ENCODE measurements at regions not wholly inside any gene's neighbourhood (a gene's known extent, or its start where the extent isn't known, plus 50 kb on each side); places are given as distances from the start of the nearest gene placed in this dataset.
"Not testable (repeated sequence)": the region's sequence is repeated elsewhere in the genome, so short reads cannot be mapped to it uniquely, and the experiment has no call there.

DNA sequence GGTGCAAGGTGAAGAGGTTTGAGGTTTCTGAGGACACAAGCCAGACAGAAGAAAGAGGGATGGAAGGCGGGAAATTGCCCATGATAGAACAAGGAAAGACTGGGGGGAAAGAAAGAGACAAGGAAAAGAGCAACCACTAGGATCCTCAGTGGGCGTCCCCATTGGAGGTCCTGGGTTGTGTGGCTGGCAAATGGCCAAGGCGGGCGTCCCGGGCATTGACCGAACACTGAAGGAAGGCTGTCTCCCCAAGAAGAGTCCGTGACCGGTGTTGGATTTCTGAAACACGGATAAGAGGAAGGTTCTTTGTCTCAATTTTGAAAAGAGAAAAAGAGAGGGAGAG is 746.6 kb upstream of the ADGRB3 start:
- DNase-seq, result no peak

DNA sequence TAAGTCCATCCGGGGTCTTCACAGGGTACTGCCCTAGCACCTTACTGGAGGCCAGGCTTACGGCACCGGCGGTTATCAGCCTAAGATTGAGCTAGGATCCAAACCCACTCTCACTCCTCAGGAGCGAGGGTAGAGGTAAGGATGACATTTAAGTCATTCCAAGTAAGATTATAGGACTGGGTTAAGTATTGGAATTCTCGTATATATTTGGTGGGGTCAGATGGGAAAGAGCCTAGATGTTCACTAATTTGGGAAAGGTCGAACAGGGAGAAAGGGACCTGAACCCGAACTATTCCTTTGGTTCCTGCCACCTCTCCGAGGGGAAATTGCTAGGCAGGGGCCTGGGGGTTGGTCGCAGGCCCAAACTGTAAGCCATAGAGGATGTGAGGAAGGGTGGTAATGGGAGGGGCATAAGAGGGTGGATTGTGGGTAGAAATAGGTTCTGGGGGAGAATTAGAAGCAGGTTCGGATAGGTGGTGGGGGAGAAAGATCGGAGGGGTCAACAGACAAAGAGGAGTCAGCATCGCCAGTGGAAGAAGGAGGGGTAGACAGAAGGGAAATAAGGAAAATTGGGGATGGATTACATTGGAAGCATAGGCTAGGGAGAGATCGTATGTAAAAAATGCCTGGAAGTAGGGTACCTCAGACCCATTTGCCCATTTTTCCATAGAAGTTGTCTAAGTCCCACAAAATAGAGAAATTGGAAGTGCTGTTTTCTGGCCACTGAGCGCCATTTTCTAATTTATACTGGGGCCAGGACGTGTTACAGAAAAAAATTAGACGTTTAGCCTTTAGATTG is 747.1 kb upstream of the ADGRB3 start:
- no peak for DNase-seq

GRCh38 chr6:67887419-67887746 is 747.7 kb upstream of the ADGRB3 start:
- DNase-seq, result no peak

GRCh38 chr6:67886840-67887292 is 748.2 kb upstream of the ADGRB3 start:
- no peak for DNase-seq

DNA sequence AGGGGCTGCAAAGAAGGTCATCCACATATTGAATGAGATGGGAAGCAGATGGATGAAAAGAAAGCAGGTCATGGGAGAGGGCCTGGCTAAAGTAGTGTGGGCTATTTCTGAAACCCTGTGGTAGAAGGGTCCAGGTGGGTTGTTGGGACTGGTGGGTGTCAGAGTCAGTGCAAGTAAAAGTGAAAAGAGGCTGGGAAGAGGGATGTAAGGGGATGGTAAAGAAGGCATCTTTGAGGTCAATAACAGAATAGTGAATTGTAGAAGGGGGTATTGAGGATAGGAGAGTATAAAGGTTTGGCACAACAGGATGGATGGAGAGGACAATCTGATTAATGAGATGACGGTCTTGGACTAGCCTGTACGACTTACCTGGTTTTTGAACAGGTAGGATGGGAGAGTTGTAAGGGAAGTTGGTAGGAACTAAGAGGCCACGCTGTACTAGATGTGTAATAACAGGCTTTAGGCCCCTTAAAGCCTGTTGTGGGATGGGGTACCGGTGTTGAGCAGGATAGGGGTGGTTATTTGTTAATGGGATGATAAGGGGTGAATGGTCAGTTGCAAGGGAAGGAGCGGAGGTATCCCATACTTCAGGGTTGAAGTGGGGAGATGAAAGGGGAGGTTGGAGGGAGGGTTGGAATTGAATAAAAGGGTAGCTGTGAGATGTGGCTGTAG is 748.9 kb upstream of the ADGRB3 start:
- no peak for DNase-seq

GRCh38 chr6:67885081-67886033 is 749.7 kb upstream of the ADGRB3 start:
- DNase-seq, result no peak

DNA sequence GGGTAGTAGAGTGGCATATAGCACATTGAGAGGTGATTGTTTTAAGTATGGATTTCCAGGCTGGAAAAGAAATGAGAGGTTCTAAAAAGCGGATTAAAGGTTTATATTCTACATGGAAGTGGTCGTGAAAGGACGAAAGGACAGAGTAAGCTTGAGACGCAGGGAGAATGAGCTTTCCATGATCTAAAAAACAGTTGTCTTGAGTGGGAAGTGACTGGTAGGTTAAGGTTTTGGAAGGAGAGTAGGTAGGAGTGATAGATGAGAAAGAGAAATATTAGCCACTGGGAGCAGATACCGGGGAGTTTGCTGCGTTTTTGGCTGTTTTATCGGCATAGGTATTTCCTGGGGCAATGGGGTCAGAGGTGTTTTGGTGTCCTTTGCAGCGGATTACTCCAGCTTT is 750.6 kb upstream of the ADGRB3 start:
- DNase-seq, result no peak

DNA sequence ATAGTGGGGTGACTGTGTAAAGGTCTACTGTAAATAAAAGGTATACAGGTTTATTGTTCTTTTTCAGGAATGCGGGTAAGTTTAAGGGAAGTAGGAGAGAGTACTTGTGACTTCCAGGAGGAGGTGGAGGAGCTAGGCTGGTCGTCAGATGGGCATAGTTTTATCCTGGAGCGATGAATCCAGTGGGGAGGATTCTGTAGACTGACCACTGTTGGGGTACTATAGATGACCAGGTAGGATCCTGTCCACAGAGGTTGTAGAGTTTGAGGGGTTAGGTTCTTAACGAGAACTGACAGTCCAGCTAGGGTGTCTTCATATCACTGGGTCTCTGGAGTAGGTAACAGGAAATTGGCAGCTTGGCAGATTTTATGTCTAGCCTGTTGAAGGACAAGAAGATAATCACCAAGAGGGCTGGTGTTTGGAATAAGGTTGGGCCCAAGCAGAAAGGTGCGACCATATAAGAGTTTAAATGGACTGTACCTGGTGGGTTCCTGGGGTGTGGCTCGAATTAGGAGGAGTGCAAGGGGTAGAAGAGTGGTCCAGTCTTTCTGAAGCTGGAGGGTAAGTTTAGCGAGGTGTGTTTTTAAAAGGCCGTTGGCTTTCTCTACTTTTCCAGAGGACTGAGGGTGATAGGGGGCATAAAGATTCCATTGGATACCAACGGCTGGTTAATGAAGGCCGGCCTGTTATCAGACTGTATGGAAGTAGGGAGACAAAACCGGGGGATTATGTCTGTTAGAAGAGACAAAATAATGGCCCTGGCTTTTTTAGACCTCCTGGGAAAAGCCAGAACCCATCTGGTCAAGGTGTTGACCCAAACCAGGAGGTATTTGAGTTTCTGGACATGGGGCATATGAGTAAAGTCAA is 751.3 kb upstream of the ADGRB3 start:
- no peak for DNase-seq

- DNase-seq, result no peak
Measured at GRCh38 chr6:67882436-67883311, 752.4 kb upstream of the ADGRB3 start.

DNA sequence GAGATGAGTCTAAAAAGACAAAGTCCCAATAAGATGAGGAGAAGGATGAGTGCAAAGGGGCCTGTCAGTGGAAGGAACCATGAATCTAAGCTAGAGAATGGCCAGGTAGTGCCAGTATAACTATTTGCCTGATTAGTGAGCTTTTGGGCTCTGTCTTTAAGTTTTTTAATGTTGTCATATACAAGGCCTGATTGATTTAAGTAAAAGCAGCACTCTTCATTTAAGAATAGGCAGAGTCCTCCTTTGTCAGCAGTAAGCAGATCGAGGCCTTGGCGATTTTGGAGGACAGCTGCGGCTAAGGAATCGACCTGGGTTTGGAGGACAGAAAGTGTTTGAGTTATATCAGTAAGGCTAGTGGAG is 753.4 kb upstream of the ADGRB3 start:
- no peak for DNase-seq

- DNase-seq, result no peak
Measured at GRCh38 chr6:67880939-67881705, 754.0 kb upstream of the ADGRB3 start.

DNA sequence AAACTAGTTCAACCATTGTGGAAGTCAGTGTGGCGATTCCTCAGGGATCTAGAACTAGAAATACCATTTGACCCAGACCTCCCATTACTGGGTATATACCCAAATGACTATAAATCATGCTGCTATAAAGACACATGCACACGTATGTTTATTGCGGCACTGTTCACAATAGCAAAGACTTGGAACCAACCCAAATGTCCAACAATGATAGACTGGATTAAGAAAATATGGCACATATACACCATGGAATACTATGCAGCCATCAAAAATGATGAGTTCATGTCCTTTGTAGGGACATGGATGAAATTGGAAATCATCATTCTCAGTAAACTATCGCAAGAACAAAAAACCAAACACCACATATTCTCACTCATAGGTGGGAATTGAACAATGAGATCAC is 754.7 kb upstream of the ADGRB3 start:
- not testable (repeated sequence) for DNase-seq

DNA sequence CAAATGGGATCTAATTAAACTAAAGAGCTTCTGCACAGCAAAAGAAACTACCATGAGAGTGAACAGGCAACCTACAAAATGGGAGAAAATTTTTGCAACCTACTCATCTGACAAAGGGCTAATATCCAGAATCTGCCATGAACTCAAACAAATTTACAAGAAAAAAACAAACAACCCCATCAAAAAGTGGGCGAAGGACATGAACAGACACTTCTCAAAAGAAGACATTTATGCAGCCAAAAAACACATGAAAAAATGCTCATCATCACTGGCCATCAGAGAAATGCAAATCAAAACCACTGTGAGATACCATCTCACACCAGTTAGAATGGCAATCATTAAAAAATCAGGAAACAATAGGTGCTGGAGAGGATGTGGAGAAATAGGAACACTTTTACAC is 755.2 kb upstream of the ADGRB3 start:
- DNase-seq, result not testable (repeated sequence)

- not testable (repeated sequence) for DNase-seq
Measured at GRCh38 chr6:67879105-67879904, 755.8 kb upstream of the ADGRB3 start.

- not testable (repeated sequence) for DNase-seq
Measured at GRCh38 chr6:67878216-67878615, 756.9 kb upstream of the ADGRB3 start.

- DNase-seq, result no peak
Measured at GRCh38 chr6:67877288-67877687, 757.8 kb upstream of the ADGRB3 start.

- no peak for DNase-seq
Measured at GRCh38 chr6:67875877-67876383, 759.2 kb upstream of the ADGRB3 start.

GRCh38 chr6:67870321-67870720 is 764.8 kb upstream of the ADGRB3 start:
- no peak for DNase-seq

DNA sequence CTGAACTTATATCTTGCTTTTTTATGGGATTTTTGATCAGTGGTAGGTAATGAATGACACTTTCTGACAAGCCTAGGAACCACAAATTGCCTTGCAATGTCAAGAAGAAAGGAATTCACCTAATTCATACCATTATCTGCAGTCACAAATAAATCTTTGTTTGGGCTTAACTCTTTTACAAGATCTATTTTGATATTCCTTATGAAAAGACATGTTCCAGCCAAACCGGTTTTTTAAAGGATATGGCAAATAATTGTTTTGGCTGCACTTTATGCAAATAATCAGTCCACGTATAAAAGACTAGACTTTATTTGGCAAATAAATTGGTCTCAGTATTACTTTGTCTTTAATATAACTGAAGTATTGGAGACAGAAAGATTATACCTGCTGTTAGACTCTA is 771.7 kb upstream of the ADGRB3 start:
- peak in 1 of 2 experiments; percentile 5 for DNase-seq

DNA sequence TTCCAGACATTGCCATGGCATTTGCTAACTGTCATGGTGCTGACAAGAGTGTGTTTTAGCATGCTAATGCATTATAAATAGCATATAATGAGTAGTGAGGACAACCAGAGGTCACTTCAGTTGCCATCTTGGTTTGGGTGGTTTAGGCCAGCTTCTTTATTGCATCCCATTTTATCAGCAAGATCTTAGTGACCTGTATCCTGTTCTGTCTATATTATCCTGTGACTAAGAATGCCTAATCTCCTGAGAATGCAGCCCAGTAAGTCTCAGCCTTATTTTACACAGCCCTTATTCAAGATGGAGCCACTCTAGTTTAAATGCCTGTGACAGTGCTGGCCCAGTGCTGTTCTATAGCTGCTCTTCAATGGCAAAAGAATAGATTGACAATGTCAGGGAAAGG is 781.0 kb upstream of the ADGRB3 start:
- no peak for DNase-seq
